H1 (cell line): ENCODE measurements at regions not wholly inside any gene's neighbourhood (a gene's known extent, or its start where the extent isn't known, plus 50 kb on each side); places are given as distances from the start of the nearest gene placed in this dataset.

ENCODE experiments used
- CTCF ChIP-seq, 3 experiments: IDR thresholded peaks; 1 replicate in 2 of 3; 2 replicates in 1 of 3; pipeline versions ENCODE4 v1.5.1 to v1.6.1; 2011; ENCODE audit warnings: low read length in 3 of 3, mild to moderate bottlenecking in 3 of 3, inconsistent platforms in 2 of 3, low read depth in 1 of 3, moderate library complexity in 1 of 3; ENCODE audit not compliant: insufficient read depth in 1 of 3; ENCODE audit errors: control extremely low read depth in 1 of 3
- POLR2A ChIP-seq, 2 experiments: IDR thresholded peaks; 1 replicate in 1 of 2; 2 replicates in 1 of 2; pipeline ENCODE4 v1.6.1; 2011; ENCODE audit warnings: low read depth in 2 of 2, low read length in 2 of 2, mild to moderate bottlenecking in 2 of 2; ENCODE audit errors: control extremely low read depth in 1 of 2

GRCh38 chr6:14231071-14231483, 113.5 kb downstream of the CD83 start:
- TF ChIP-seq POLR2A (IDR thresholded peaks at IDR 0.05; ENCODE audit: control extremely low read depth in 1 of 2, low read depth in 2 of 2, low read length in 2 of 2) (no peak), CTCF (IDR thresholded peaks at IDR 0.05; ENCODE audit: control extremely low read depth in 1 of 3, insufficient read depth in 1 of 3, low read depth in 1 of 3, low read length in 3 of 3) (no peak)
